ENCODE measurements at regions not wholly inside any gene's neighbourhood (a gene's known extent, or its start where the extent isn't known, plus 50 kb on each side); places are given as distances from the start of the nearest gene placed in this dataset.

- TF ChIP-seq HMGXB4 (CRISPR knock-in tag; IDR thresholded peaks at IDR 0.05), result no peak
- TF ChIP-seq MXD4 (CRISPR knock-in tag; IDR thresholded peaks at IDR 0.05; ENCODE audit: borderline replicate concordance), result no peak
- TF ChIP-seq ZNF423 (CRISPR knock-in tag; IDR thresholded peaks at IDR 0.05), result no peak
- no peak for TF ChIP-seq ZNF512 (CRISPR knock-in tag; IDR thresholded peaks at IDR 0.05; ENCODE audit: borderline replicate concordance)
- no peak for TF ChIP-seq FOXP4 (CRISPR knock-in tag; IDR thresholded peaks at IDR 0.05)
- TF ChIP-seq, protein P1, sequence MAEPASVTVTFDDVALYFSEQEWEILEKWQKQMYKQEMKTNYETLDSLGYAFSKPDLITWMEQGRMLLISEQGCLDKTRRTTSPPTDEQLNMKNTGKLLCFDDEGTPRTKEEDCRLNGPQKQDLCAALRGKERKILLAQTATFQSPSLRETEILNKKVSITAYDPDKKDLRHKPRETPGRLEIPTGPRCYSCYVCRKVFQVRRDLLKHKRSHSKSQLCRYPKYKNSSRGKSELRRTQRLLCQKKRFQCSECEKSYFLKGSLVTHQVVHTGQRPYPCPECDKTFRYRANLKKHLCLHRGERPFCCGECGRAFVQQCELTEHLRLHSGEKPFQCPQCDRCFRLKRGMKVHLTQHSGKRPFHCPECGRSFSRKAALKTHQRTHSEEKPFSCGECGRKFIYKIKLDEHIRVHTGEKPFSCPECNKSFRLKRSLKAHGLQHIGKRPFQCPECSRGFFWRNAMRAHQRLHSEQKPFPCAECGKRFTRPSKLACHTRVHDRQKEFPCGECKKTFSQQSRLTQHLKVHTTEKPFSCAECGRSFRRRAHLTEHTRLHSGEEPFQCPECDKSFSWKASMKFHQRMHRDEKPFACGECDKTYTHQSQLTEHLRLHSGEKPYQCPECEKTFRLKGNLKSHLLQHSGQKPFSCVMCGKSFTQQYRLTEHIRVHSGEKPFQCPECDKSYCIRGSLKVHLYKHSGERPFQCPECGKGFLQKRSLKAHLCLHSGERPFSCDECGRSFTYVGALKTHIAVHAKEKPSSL (CRISPR knock-in tag; conservative IDR thresholded peaks at IDR 0.05), result no peak
- no peak for TF ChIP-seq TEAD1 (CRISPR knock-in tag; IDR thresholded peaks at IDR 0.05)
- no peak for TF ChIP-seq MLX (CRISPR knock-in tag; IDR thresholded peaks at IDR 0.05)
- no peak for TF ChIP-seq AFF4 (CRISPR knock-in tag; IDR thresholded peaks at IDR 0.05; ENCODE audit: borderline replicate concordance)
- H3K4me1 Mint-ChIP-seq, result peaks cover 10% of the 10 kb centered on the region
- CTCF ChIA-PET, result no interaction called here
- DNase-seq (ENCODE audit: low spot score) (no peak), ATAC-seq (no peak)
- POLR2A ChIA-PET, result no interaction called here
- no peaks in the 10 kb centered on the region for H3K36me3 Mint-ChIP-seq
- H3K27me3 Mint-ChIP-seq (ENCODE audit: low read depth), result no peaks in the 10 kb centered on the region
- no peaks in the 10 kb centered on the region for H3K9me3 Mint-ChIP-seq
- H3K4me3 Mint-ChIP-seq, result no peak overlapping the region
- H3K27ac Mint-ChIP-seq, result no peak overlapping the region
Observed at GRCh38 chr3:161576311-161576710, 79.7 kb downstream of the OTOL1 start.

- Mint-ChIP-seq H3K4me1 (peaks cover 10% of the 10 kb centered on the region), H3K27me3 (ENCODE audit: low read depth) (no peaks in the 10 kb centered on the region), H3K36me3 (no peaks in the 10 kb centered on the region), H3K9me3 (no peaks in the 10 kb centered on the region), H3K4me3 (no peak overlapping the region), H3K27ac (no peak overlapping the region)
- no peak for TF ChIP-seq NFYB (CRISPR knock-in tag; conservative IDR thresholded peaks at IDR 0.05; ENCODE audit: low read depth)
- POLR2A ChIA-PET, result no interaction called here
- ATAC-seq (no peak), DNase-seq (ENCODE audit: low spot score) (no peak)
- CTCF ChIA-PET, result no interaction called here
Observed at GRCh38 chr3:161576714-161577510, 80.3 kb downstream of the OTOL1 start.

Measured in WTC11 (cell line).